Esophagus squamous epithelium (tissue), 5 donors: ENCODE measurements at regions not wholly inside any gene's neighbourhood (a gene's known extent, or its start where the extent isn't known, plus 50 kb on each side); places are given as distances from the start of the nearest gene placed in this dataset.

ENCODE experiments used
- DNase-seq: peaks from one replicate; lab custom pipeline; 2025; lab: John Stamatoyannopoulos, UW
- H3K27ac ChIP-seq, 4 donors: fragments of 200-600 bp; sonication (generic); one replicate each; pipeline ENCODE4 v1.5.1; 2016 to 2019; ENCODE audit warnings: mild to moderate bottlenecking in 1 of 4
- H3K27me3 ChIP-seq, 4 donors: fragments of 200-600 bp; sonication (generic); 1 replicate in 3 of 4; 2 replicates in 1 of 4; pipeline versions ENCODE4 v1.5.1 to v1.6.0; 2017 to 2021; ENCODE audit warnings: antibody characterized with exemption in 1 of 4
- H3K36me3 ChIP-seq, 3 donors: fragments of 200-600 bp; sonication (generic); one replicate each; pipeline ENCODE4 v1.5.1; 2016 to 2019
- H3K4me1 ChIP-seq, 3 donors: fragments of 200-600 bp; sonication (generic); one replicate each; pipeline ENCODE4 v1.5.1; 2017 to 2019
- H3K4me3 ChIP-seq, 4 donors: fragments of 200-600 bp; sonication (generic); 1 replicate in 3 of 4; 2 replicates in 1 of 4; pipeline ENCODE4 v1.5.1; 2016 to 2019; ENCODE audit warnings: mild to moderate bottlenecking in 2 of 4, moderate library complexity in 1 of 4
- H3K9me3 ChIP-seq, 3 donors: fragments of 200-600 bp; sonication (generic); one replicate each; pipeline ENCODE4 v1.5.1; 2016 to 2019
- POLR2A ChIP-seq, 4 donors: fragments of 450-650 bp; IDR thresholded peaks; one replicate each; pipeline ENCODE4 v1.6.1; 2017; ENCODE audit warnings: antibody characterized with exemption in 4 of 4, mild to moderate bottlenecking in 4 of 4, moderate library complexity in 3 of 4
- WGBS, 2 donors: methylation state at CpG; one replicate each; pipeline ENCODE4 v1.1.5; 2018; 5-methylcytosine and 5-hydroxymethylcytosine counted together
- intact Hi-C: fragments of 100-400 bp; cut with DNase I; formaldehyde crosslinking; loops from one replicate; pipeline ENCODE4 v1.15.0; 2022
- TF ChIP-seq, protein P1 (sequence below), 6 experiments: fragments of 450-650 bp in 4 of 6; fragments of 200-600 bp in 2 of 6; sonication (generic) in 2 of 6; IDR thresholded peaks; one replicate each; pipeline ENCODE4 v1.5.1; 2016 to 2019; ENCODE audit warnings: antibody characterized with exemption in 6 of 6, mild to moderate bottlenecking in 4 of 6, moderate library complexity in 4 of 6
- donor health status: DM: yes; HTN: yes; CAD: no.

DNA sequence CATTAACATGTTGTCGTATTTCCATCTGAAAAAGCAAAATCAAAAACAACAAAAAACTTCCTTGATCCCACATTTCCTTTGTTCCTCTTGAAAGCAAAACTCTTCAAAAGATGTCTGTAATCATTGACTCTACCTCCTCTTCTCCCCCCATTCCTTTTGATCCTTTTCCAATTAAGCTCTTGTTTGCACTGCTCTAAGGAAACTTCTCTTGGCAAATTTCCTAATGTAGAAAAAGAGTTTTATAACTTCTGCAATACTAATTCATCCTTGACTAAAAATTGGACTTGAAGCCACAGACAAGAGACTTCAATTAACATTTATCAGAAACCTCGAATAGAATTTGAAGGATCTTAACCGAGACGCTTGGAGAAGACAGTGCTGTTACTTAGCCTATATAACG, 317.1 kb upstream of the SEMA3C start:
- WGBS, 2 donors, result 38 to 49% methylated on average over 5 of the region's 5 CpGs
- Histone ChIP-seq H3K9me3 (no peaks in the 10 kb centered on the region), H3K4me3 (no peak overlapping the region), H3K36me3 (no peaks in the 10 kb centered on the region), H3K4me1 (peaks cover 0 to 6% (median 0%) of the 10 kb centered on the region in 3 donors), H3K27ac (no peak overlapping the region), H3K27me3 (no peaks in the 10 kb centered on the region)
- no peak for TF ChIP-seq POLR2A (IDR thresholded peaks at IDR 0.05)
- TF ChIP-seq, protein P1, sequence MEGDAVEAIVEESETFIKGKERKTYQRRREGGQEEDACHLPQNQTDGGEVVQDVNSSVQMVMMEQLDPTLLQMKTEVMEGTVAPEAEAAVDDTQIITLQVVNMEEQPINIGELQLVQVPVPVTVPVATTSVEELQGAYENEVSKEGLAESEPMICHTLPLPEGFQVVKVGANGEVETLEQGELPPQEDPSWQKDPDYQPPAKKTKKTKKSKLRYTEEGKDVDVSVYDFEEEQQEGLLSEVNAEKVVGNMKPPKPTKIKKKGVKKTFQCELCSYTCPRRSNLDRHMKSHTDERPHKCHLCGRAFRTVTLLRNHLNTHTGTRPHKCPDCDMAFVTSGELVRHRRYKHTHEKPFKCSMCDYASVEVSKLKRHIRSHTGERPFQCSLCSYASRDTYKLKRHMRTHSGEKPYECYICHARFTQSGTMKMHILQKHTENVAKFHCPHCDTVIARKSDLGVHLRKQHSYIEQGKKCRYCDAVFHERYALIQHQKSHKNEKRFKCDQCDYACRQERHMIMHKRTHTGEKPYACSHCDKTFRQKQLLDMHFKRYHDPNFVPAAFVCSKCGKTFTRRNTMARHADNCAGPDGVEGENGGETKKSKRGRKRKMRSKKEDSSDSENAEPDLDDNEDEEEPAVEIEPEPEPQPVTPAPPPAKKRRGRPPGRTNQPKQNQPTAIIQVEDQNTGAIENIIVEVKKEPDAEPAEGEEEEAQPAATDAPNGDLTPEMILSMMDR (IDR thresholded peaks at IDR 0.05), result no peak
- intact Hi-C loops, result no loop called here
- DNase-seq, result no peak

DNA sequence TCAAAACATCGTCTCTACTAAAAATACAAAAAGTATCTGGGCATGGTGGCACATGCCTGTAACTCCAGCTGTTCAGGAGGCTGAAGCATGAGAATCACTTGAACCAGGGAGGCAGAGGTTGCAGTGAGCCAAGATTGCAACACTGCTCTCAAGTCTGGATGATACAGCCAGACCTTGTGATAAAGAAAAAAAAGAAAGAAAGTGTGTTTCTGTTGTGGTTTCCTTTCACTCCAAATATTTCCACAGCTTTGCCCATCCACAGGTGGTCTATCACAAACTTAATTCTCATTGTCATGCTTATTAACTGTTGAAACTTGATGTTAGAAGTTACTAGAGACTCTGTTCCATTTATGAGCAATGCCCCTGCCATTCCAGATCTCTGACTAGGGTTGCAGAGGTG, 316.0 kb upstream of the SEMA3C start:
- DNase-seq, result no peak
- TF ChIP-seq, protein P1 (IDR thresholded peaks at IDR 0.05), result no peak
- WGBS, 2 donors, result 50 to 61% methylated on average over 1 of the region's 1 CpG
- Histone ChIP-seq H3K27ac (no peak overlapping the region), H3K27me3 (no peaks in the 10 kb centered on the region), H3K36me3 (no peaks in the 10 kb centered on the region), H3K4me1 (peaks cover 0 to 6% (median 0%) of the 10 kb centered on the region in 3 donors), H3K4me3 (no peak overlapping the region), H3K9me3 (no peaks in the 10 kb centered on the region)
- intact Hi-C loops, result no loop called here

DNA sequence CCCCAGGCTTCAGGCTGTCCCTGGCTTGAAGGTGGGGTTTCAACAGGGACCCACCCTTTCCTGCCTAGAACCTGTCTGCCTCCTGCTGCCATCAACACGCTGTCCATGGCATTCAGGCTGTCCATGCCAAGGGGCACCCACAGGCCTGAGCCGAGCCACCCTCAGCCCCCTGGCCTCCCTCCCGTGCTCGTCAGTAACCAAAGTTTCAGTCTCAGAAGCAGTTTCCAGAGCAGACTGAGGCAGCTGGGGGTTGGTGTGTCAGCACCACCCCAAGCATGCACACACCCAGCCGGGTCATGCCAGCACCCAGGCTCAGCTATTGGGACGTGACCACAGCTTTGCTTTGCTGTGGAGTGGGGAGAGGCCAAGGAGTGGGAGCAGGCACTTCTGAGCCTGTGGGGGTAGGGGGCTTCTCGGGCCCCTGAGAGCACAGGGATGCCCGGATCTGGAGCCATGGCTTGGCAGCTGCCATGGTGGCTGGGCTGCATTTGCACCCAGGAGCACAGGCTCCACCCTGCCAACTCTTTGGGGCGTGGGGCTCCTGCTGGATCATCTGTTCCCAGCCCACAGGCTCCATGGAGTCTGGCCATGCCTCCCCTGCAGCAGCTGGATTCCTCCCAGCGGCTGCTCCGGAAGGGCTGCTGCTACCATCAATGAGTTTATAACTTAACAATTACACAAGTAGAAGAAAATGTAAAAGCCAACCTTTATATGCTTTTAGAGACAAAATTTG, 314.5 kb upstream of the SEMA3C start:
- H3K27ac ChIP-seq, result no peak overlapping the region
- 66 to 90% methylated on average over 2 to 5 of the region's 11 CpGs for WGBS, 2 donors
- no peak for TF ChIP-seq POLR2A (IDR thresholded peaks at IDR 0.05)
- TF ChIP-seq, protein P1 (IDR thresholded peaks at IDR 0.05), result no peak
- H3K4me3 ChIP-seq, result no peak overlapping the region
- H3K27me3 ChIP-seq, result no peaks in the 10 kb centered on the region
- H3K36me3 ChIP-seq, result no peaks in the 10 kb centered on the region
- no peak for DNase-seq
- H3K9me3 ChIP-seq, result no peaks in the 10 kb centered on the region
- H3K4me1 ChIP-seq, result peaks cover 0 to 6% (median 0%) of the 10 kb centered on the region in 3 donors
- intact Hi-C loops, result no loop called here

DNA sequence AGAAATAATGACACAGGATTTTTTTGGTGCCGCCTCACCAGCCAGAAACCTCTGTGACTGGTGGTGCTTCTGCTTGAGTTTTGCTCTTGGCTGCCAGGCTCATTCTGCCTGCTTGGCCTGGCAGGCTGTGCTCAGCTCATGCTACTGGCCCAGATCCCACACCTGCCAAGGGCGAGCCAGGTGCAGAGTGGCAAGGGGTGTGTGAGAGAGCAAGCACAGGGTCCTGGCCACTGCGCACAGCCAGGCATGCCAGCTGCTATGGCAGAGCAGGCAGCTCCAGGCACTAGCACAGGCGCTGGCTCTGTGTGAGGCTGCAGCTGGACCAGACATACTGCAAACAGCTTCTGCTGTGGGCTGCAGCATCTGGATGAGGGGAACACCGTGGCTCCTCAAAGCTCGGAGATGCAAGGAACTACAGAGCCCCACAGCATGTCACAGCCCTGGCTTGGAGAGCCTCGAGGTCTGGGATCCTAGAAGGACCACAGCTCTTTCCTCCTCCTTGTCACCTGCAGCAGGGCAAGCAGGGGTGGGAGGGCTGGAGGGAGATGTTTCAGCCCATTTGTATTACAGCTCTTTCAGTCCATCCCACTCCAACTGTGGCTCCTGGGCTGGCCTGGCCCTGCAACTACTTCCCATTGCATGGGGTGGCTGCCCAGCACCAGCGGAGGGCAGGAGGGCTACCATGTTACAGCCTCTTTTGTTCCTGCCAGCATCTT, 313.4 kb upstream of the SEMA3C start:
- no peaks in the 10 kb centered on the region for H3K36me3 ChIP-seq
- H3K9me3 ChIP-seq, result no peaks in the 10 kb centered on the region
- no peak overlapping the region for H3K4me3 ChIP-seq
- H3K27ac ChIP-seq, result no peak overlapping the region
- 39 to 42% methylated on average over 2 to 5 of the region's 8 CpGs for whole genome bisulfite sequencing, 2 donors
- H3K27me3 ChIP-seq, result no peaks in the 10 kb centered on the region
- TF ChIP-seq, protein P1 (IDR thresholded peaks at IDR 0.05), result no peak
- no peak for TF ChIP-seq POLR2A (IDR thresholded peaks at IDR 0.05)
- intact Hi-C loops, result no loop called here
- peaks cover 0 to 6% (median 0%) of the 10 kb centered on the region in 3 donors for H3K4me1 ChIP-seq
- no peak for DNase-seq

DNA sequence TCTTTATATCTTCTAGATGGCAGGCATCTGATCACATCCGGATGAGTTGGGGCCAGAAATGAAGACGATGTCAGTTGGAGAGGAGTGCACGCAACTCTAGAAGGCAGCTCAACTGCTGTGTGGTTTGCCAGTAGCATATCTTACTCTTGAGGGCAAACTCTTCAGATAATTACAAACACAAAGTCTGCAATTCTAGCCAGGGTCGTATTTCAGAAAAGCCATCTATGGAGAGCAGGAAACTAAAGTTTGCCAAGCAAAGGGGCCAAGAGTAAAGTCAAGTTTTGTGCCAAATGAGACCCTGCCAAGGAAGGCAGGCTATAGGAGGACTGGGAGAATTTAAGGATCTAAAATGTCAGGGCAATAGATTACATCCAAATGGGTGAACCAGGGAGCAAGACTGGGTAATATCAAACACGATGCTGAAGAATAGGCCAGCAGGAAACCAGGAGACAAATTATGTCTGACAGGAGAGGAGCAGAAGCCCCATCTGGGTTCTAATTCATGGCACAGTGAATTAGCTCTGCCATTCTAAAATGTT, 312.5 kb upstream of the SEMA3C start:
- Histone ChIP-seq H3K4me1 (peaks cover 0 to 6% (median 0%) of the 10 kb centered on the region in 3 donors), H3K27me3 (no peaks in the 10 kb centered on the region), H3K9me3 (no peaks in the 10 kb centered on the region), H3K4me3 (no peak overlapping the region), H3K27ac (no peak overlapping the region), H3K36me3 (no peaks in the 10 kb centered on the region)
- intact Hi-C loops, result no loop called here
- WGBS, 2 donors, result 40 to 60% methylated on average over 5 of the region's 5 CpGs
- DNase-seq, result no peak
- TF ChIP-seq, protein P1 (IDR thresholded peaks at IDR 0.05), result no peak
- TF ChIP-seq POLR2A (IDR thresholded peaks at IDR 0.05), result no peak
